GM19455 (cell line): ENCODE measurements at regions not wholly inside any gene's neighbourhood (a gene's known extent, or its start where the extent isn't known, plus 50 kb on each side); places are given as distances from the start of the nearest gene placed in this dataset.

ENCODE experiments used
- ATAC-seq: cut with Tn5 transposase; IDR thresholded peaks from one replicate; pipeline ENCODE4 v1.9.1; 2021; ENCODE audit not compliant: unreplicated experiment

- ATAC-seq = no peak
Measured at GRCh38 chr7:33807779-33808482, 97.4 kb upstream of the BMPER start.

- ATAC-seq = no peak
Measured at GRCh38 chr7:33809228-33809627, 96.1 kb upstream of the BMPER start.

GRCh38 chr7:33810356-33810755, 95.0 kb upstream of the BMPER start:
- no peak for ATAC-seq

- ATAC-seq = no peak
Measured at GRCh38 chr7:33813331-33813730, 92.0 kb upstream of the BMPER start.

GRCh38 chr7:33814400-33814799, 90.9 kb upstream of the BMPER start:
- ATAC-seq = no peak

- ATAC-seq = no peak
Measured at GRCh38 chr7:33814936-33815335, 90.4 kb upstream of the BMPER start.

- ATAC-seq = no peak
Measured at GRCh38 chr7:33815336-33815735, 90.0 kb upstream of the BMPER start.

GRCh38 chr7:33816106-33816505, 89.2 kb upstream of the BMPER start:
- ATAC-seq = no peak

- ATAC-seq = no peak
Measured at GRCh38 chr7:33819658-33820057, 85.7 kb upstream of the BMPER start.

GRCh38 chr7:33820206-33820605, 85.1 kb upstream of the BMPER start:
- ATAC-seq = no peak

GRCh38 chr7:33821970-33822369, 83.4 kb upstream of the BMPER start:
- no peak for ATAC-seq

- ATAC-seq = no peak
Measured at GRCh38 chr7:33823913-33824312, 81.4 kb upstream of the BMPER start.

GRCh38 chr7:33824911-33825459, 80.4 kb upstream of the BMPER start:
- no peak for ATAC-seq

- ATAC-seq = no peak
Measured at GRCh38 chr7:33825644-33826043, 79.7 kb upstream of the BMPER start.

- ATAC-seq = no peak
Measured at GRCh38 chr7:33829536-33829935, 75.8 kb upstream of the BMPER start.

GRCh38 chr7:33831389-33832141, 73.8 kb upstream of the BMPER start:
- ATAC-seq = no peak

GRCh38 chr7:33832271-33832721, 73.0 kb upstream of the BMPER start:
- ATAC-seq = no peak

GRCh38 chr7:33836797-33837355, 68.5 kb upstream of the BMPER start:
- no peak for ATAC-seq

- no peak for ATAC-seq
Measured at GRCh38 chr7:33837356-33837851, 67.9 kb upstream of the BMPER start.

GRCh38 chr7:33841031-33841430, 64.3 kb upstream of the BMPER start:
- no peak for ATAC-seq

GRCh38 chr7:33841705-33842129, 63.6 kb upstream of the BMPER start:
- ATAC-seq = no peak

- ATAC-seq = no peak
Measured at GRCh38 chr7:33842150-33842549, 63.2 kb upstream of the BMPER start.
